ENCODE measurements at regions not wholly inside any gene's neighbourhood (a gene's known extent, or its start where the extent isn't known, plus 50 kb on each side); places are given as distances from the start of the nearest gene placed in this dataset.

DNA sequence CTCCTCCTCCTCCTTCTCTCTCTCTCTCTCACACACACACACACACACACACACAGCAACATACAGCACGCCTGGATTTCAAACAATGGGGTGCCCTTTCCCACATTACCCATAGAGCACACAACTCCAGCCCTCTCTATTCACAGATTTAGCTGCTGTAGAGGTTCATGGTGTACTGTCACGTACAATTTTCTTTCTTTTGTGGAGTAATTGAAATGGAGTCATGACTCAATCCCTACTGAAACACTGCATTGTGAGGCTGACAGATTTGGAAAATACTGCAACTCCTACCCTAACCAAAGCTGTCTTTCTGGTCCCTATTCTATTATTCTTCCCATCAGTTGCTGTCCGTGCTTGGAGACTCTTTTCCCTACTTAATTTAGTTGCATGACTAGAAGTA is 166.9 kb downstream of the EDN1 start:
- H3K4me3 ChIP-seq (ENCODE audit: extremely low read depth in 1 of 4, insufficient read depth in 2 of 4, low read depth in 3 of 4, low read length in 4 of 4) = no peak overlapping the region
- H3K79me1 ChIP-seq (ENCODE audit: low read depth, low read length) = no peaks in the 10 kb centered on the region
- H4K8ac ChIP-seq (ENCODE audit: extremely low read depth, insufficient read depth, low read length) = no peak overlapping the region
- no peak overlapping the region for H2AK5ac ChIP-seq (ENCODE audit: low read depth, low read length)
- H2BK5ac ChIP-seq (ENCODE audit: low read depth, low read length) = no peak overlapping the region
- H3K27me3 ChIP-seq (replicated peaks in 1 of 4; ENCODE audit: control insufficient read depth in 3 of 4, extremely low read depth in 1 of 4, insufficient read depth in 3 of 4, low read length in 3 of 4) = peaks cover 14 to 30% (median 18%) of the 10 kb centered on the region in 4 experiments; a peak in 5 of 7 replicates
- no peak overlapping the region for H3K18ac ChIP-seq (ENCODE audit: extremely low read depth, low read length)
- no peak overlapping the region for H2BK12ac ChIP-seq (ENCODE audit: low read depth, low read length)
- TF ChIP-seq EGR1 (IDR thresholded peaks at IDR 0.05; ENCODE audit: borderline replicate concordance, low read depth, low read length) (no peak), YY1 (IDR thresholded peaks at IDR 0.05; ENCODE audit: low read depth, low read length) (no peak), GABPA (IDR thresholded peaks at IDR 0.05; ENCODE audit: borderline replicate concordance, insufficient read depth, low read length) (no peak), POU5F1 (IDR thresholded peaks at IDR 0.05; ENCODE audit: low read depth, low read length) (no peak), CHD1 (IDR thresholded peaks at IDR 0.05; ENCODE audit: low read depth, low read length) (no peak), POLR2AphosphoS5 (IDR thresholded peaks at IDR 0.05; ENCODE audit: low read depth, low read length) (no peak), POLR2A (IDR thresholded peaks at IDR 0.05; ENCODE audit: control extremely low read depth in 1 of 2, low read depth in 2 of 2, low read length in 2 of 2) (no peak), HDAC6 (IDR thresholded peaks at IDR 0.05; ENCODE audit: low read depth, low read length) (no peak), SP4 (IDR thresholded peaks at IDR 0.05; ENCODE audit: low read length) (no peak), KDM4A (IDR thresholded peaks at IDR 0.05; ENCODE audit: low read depth, low read length, severe bottlenecking) (no peak), EZH2 (IDR thresholded peaks at IDR 0.05; ENCODE audit: low read depth, low read length, severe bottlenecking) (no peak)
- H3K27ac ChIP-seq (ENCODE audit: low read depth, low read length) = no peak overlapping the region
- no peak overlapping the region for H3K14ac ChIP-seq (ENCODE audit: insufficient read length)
- no peaks in the 10 kb centered on the region for H4K20me1 ChIP-seq (replicated peaks in 1 of 2; ENCODE audit: control insufficient read depth in 1 of 2, insufficient read depth in 2 of 2, low read length in 2 of 2)
- peaks cover 5 to 11% of the 10 kb centered on the region in 2 experiments; a peak in 3 of 4 replicates for H3K9me3 ChIP-seq (ENCODE audit: insufficient read depth in 2 of 2, low read depth in 1 of 2, low read length in 1 of 2)
- no peak overlapping the region for H3K9ac ChIP-seq (replicated peaks in 1 of 4; ENCODE audit: extremely low read depth in 1 of 4, low read depth in 3 of 4, low read length in 3 of 4)
- CTCF ChIA-PET (ENCODE audit: partially characterized antibody) = interaction anchor here (0.6 to 2.2 kb wide), 7 partner anchors 10 to 1422 kb away, joined by 3 to 10 read pairs (median 3); no protein-coding TSS in a partner anchor
- DNase-seq (ENCODE audit: low read depth in 1 of 2, low spot score in 2 of 2) (no peak), FAIRE-seq (no peak)
- H3K4ac ChIP-seq (replicated peaks; ENCODE audit: insufficient read length, low read depth, low read length) = no peak overlapping the region
- WGBS, 2 experiments (ENCODE audit: extremely low coverage in 1 of 2, insufficient coverage in 1 of 2, insufficient read length in 1 of 2, insufficient replicate concordance in 2 of 2, low coverage in 1 of 2, low lambda C conversion rate in 2 of 2, missing lambda C conversion rate in 1 of 2) = 75% methylated on average over 3 of the region's 3 CpGs; no CpG with 5 or more reads in 1 of the 2 experiments
- peaks cover 0 to 17% (median 5%) of the 10 kb centered on the region in 4 experiments; a peak in 4 of 7 replicates for H3K4me1 ChIP-seq (replicated peaks in 1 of 4; ENCODE audit: control insufficient read depth in 3 of 4, insufficient read depth in 4 of 4, low read length in 3 of 4)
- no peak overlapping the region for H2BK15ac ChIP-seq (ENCODE audit: low read length)
- no peak overlapping the region for H3K23ac ChIP-seq (ENCODE audit: insufficient read length)
- no peak overlapping the region for H2BK20ac ChIP-seq (ENCODE audit: low read length)
- no peaks in the 10 kb centered on the region for H3K23me2 ChIP-seq (ENCODE audit: low read depth, low read length)
- H3K56ac ChIP-seq (replicated peaks; ENCODE audit: insufficient read length, low read depth, low read length) = peak overlapping the region; percentile 14
- H3K4me2 ChIP-seq (ENCODE audit: insufficient read depth in 1 of 2, low read depth in 2 of 2, low read length in 2 of 2) = no peak overlapping the region
- H3K79me2 ChIP-seq (ENCODE audit: control insufficient read depth in 1 of 2, insufficient read depth in 2 of 2, low read length in 2 of 2) = no peaks in the 10 kb centered on the region
- H3K36me3 ChIP-seq (ENCODE audit: control insufficient read depth in 2 of 4, insufficient read depth in 4 of 4, low read length in 3 of 4) = peaks cover 0 to 4% (median 0%) of the 10 kb centered on the region in 4 experiments; a peak in 1 of 8 replicates
- H2AFZ ChIP-seq (ENCODE audit: low read length) = no peak overlapping the region
- H2BK120ac ChIP-seq (replicated peaks; ENCODE audit: low read depth, low read length) = no peak overlapping the region
- POLR2A ChIA-PET (ENCODE audit: partially characterized antibody) = no interaction called here
- H4K5ac ChIP-seq (ENCODE audit: insufficient read length, low read depth, low read length) = no peak overlapping the region
- H4K91ac ChIP-seq (replicated peaks; ENCODE audit: insufficient read length, low read length) = no peak overlapping the region

Data from H1 (cell line).